K562 (cell line): ENCODE measurements at regions not wholly inside any gene's neighbourhood (a gene's known extent, or its start where the extent isn't known, plus 50 kb on each side); places are given as distances from the start of the nearest gene placed in this dataset.

ENCODE experiments used
- ATF2 ChIP-seq: sonication (generic); formaldehyde crosslinking; IDR thresholded peaks from 2 replicates; pipeline ENCODE4 v1.8.1; 2022; ENCODE audit warnings: missing genetic modification reagents
- BACH1 ChIP-seq: fragments of 200-800 bp; sonication (Bioruptor generic); IDR thresholded peaks from 2 replicates; pipeline ENCODE4 v1.6.1; 2016; ENCODE audit warnings: missing genetic modification characterization, missing compliant biosample characterization
- GATAD2A ChIP-seq: fragments of 450-650 bp; IDR thresholded peaks from 2 replicates; pipeline ENCODE4 v1.6.1; 2017
- KHSRP ChIP-seq: fragments of 450-650 bp; IDR thresholded peaks from 2 replicates; pipeline ENCODE4 v1.6.1; 2017
- LEF1 ChIP-seq: fragments of 450-650 bp; IDR thresholded peaks from 2 replicates; pipeline ENCODE4 v1.6.1; 2016; ENCODE audit warnings: mild to moderate bottlenecking
- SUPT5H ChIP-seq: fragments of 450-650 bp; IDR thresholded peaks from 2 replicates; pipeline ENCODE4 v1.6.1; 2016
- TSC22D4 ChIP-seq: fragments of 450-650 bp; IDR thresholded peaks from 2 replicates; pipeline ENCODE4 v1.6.1; 2016; ENCODE audit warnings: missing genetic modification characterization, missing biosample characterization, control low read depth
- ZBTB34 ChIP-seq: fragments of 250-450 bp; sonication (Bioruptor Pico); IDR thresholded peaks from 2 replicates; pipeline ENCODE4 v1.8.0; 2021; ENCODE audit warnings: mild to moderate bottlenecking, moderate library complexity
- ZNF140 ChIP-seq: fragments of 250-450 bp; sonication (Bioruptor Pico); IDR thresholded peaks from 2 replicates; pipeline ENCODE4 v1.8.0; 2021; ENCODE audit warnings: moderate library complexity, mild to moderate bottlenecking, inconsistent platforms
- ZNF407 ChIP-seq: fragments of 450-650 bp; IDR thresholded peaks from 2 replicates; pipeline ENCODE4 v1.6.1; 2016; ENCODE audit warnings: low read depth
- ZNF76 ChIP-seq: fragments of 250-450 bp; sonication (Bioruptor Pico); IDR thresholded peaks from 2 replicates; pipeline ENCODE4 v1.4.0; 2020; ENCODE audit warnings: mild to moderate bottlenecking, moderate library complexity, borderline replicate concordance
- TF ChIP-seq, protein P1 (sequence below): fragments of 250-450 bp; sonication (Bioruptor Pico); IDR thresholded peaks from 2 replicates; pipeline ENCODE4 v1.4.0; 2020; ENCODE audit warnings: mild to moderate bottlenecking
- TF ChIP-seq, protein P2 (sequence below): fragments of 250-450 bp; sonication (Bioruptor Pico); IDR thresholded peaks from 2 replicates; pipeline ENCODE4 v1.8.0; 2022; ENCODE audit warnings: moderate library complexity, mild to moderate bottlenecking, inconsistent platforms
- TF ChIP-seq, protein P3 (sequence below): sonication (generic); formaldehyde crosslinking; IDR thresholded peaks from 2 replicates; pipeline ENCODE4 v1.8.0; 2022; ENCODE audit warnings: missing genetic modification reagents, mild to moderate bottlenecking, moderate library complexity, borderline replicate concordance

GRCh38 chr17:27381007-27381501 lies 75.2 kb upstream of the KSR1 start (continued):
- TF ChIP-seq, protein P1, sequence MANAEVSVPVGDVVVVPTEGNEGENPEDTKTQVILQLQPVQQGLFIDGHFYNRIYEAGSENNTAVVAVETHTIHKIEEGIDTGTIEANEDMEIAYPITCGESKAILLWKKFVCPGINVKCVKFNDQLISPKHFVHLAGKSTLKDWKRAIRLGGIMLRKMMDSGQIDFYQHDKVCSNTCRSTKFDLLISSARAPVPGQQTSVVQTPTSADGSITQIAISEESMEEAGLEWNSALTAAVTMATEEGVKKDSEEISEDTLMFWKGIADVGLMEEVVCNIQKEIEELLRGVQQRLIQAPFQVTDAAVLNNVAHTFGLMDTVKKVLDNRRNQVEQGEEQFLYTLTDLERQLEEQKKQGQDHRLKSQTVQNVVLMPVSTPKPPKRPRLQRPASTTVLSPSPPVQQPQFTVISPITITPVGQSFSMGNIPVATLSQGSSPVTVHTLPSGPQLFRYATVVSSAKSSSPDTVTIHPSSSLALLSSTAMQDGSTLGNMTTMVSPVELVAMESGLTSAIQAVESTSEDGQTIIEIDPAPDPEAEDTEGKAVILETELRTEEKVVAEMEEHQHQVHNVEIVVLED (CRISPR knock-in tag) = no peak
- no peak for TF ChIP-seq KHSRP
- TF ChIP-seq, protein P2, sequence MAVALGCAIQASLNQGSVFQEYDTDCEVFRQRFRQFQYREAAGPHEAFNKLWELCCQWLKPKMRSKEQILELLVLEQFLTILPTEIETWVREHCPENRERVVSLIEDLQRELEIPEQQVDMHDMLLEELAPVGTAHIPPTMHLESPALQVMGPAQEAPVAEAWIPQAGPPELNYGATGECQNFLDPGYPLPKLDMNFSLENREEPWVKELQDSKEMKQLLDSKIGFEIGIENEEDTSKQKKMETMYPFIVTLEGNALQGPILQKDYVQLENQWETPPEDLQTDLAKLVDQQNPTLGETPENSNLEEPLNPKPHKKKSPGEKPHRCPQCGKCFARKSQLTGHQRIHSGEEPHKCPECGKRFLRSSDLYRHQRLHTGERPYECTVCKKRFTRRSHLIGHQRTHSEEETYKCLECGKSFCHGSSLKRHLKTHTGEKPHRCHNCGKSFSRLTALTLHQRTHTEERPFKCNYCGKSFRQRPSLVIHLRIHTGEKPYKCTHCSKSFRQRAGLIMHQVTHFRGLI = no peak
- peak; percentile 71; the same call in 1 of the 2 replicates for TF ChIP-seq LEF1
- TF ChIP-seq ZBTB34 (CRISPR knock-in tag) = no peak
- TF ChIP-seq ZNF140 (CRISPR knock-in tag) = no peak
- TF ChIP-seq ATF2 (CRISPR knock-in tag) = no peak
- 0 out of 2 replicates have a peak, but pooled peaks have one; percentile 78 for TF ChIP-seq GATAD2A
- no peak for TF ChIP-seq BACH1 (tag)
- no peak for TF ChIP-seq ZNF76 (CRISPR knock-in tag)
- TF ChIP-seq TSC22D4 (tag) = no peak
- TF ChIP-seq, protein P3, sequence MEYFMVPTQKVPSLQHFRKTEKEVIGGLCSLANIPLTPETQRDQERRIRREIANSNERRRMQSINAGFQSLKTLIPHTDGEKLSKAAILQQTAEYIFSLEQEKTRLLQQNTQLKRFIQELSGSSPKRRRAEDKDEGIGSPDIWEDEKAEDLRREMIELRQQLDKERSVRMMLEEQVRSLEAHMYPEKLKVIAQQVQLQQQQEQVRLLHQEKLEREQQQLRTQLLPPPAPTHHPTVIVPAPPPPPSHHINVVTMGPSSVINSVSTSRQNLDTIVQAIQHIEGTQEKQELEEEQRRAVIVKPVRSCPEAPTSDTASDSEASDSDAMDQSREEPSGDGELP (CRISPR knock-in tag) = peak; percentile 71
- TF ChIP-seq SUPT5H = no peak
- TF ChIP-seq ZNF407 = no peak
